Stimulated activated CD8-positive, alpha-beta memory T cell treated with anti-CD3 and anti-CD28 coated beads, Interleukin-12 subunit alpha, Interleukin-12 subunit beta, amount 100 ng/mL, for 1 hour (primary cell): ENCODE measurements at regions not wholly inside any gene's neighbourhood (a gene's known extent, or its start where the extent isn't known, plus 50 kb on each side); places are given as distances from the start of the nearest gene placed in this dataset.
"Not testable (repeated sequence)": the region's sequence is repeated elsewhere in the genome, so short reads cannot be mapped to it uniquely, and the experiment has no call there.

ENCODE experiments used
- DNase-seq: peaks from one replicate; pipeline ENCODE4 v3.0.0-alpha.2; 2020; ENCODE audit warnings: low read depth

GRCh38 chr5:57069115-57069835 is 104.6 kb upstream of the GPBP1 start:
- DNase-seq: no peak

DNA sequence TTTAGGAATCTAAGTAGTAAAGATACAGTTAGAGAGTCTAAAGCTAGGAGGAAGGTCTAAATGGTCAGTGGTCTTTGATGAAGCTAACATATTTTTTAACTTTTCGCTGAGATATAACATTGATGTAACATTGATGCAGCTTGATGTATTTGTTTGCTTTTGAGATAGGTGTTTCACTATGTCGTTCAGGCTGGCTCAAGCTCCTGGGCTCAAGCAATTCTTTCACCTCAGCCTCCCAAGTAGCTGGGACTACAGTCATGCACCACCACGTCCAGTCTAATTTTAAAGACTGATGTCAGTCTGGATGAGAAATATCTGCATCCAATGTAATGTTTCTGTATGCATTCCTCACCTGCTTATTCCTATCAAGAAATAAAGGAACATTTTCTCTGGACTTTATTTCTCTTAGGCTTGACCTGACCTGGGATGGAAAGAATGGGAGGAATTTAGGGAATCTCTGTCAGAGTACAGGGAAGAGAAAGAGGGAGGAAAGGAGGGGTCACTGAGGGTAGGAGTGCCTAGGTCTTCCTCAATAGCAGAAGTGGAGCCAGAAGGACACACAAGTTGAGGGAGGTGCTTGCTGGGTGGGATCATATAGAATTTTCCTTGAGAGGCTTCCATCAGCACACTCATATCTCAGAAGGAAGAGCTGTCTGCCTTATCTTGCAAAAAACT is 101.5 kb upstream of the GPBP1 start:
- no peak for DNase-seq

DNA sequence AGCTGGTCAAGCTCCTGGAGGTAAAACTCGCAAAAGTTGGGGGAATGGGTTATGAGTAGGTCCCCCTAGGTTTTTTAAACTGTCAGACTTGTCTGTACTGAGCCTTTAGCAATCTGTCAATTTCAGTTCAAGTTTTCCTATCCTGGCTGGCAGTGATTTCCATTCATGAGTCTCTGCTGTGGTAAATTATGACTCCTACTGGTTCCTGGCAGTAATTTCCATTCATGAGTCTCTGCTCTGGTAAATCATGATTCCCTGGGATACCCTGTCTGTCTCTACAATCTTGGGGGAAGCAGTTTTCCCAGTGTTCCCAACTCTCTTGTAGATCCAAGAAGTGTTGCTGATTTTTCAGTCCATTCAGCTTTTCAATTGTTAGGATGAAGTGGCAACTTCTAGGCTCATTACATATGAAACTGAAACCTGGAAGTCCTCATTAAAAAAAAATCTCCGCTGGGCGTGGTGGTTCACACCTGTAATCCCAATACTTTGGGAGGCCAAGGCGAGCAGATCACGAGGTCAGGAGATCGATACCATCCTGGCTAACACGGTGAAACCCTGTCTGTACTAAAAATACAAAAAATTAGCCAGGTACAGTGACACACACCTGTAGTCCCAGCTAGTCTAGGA is 91.3 kb upstream of the GPBP1 start:
- no peak for DNase-seq

DNA sequence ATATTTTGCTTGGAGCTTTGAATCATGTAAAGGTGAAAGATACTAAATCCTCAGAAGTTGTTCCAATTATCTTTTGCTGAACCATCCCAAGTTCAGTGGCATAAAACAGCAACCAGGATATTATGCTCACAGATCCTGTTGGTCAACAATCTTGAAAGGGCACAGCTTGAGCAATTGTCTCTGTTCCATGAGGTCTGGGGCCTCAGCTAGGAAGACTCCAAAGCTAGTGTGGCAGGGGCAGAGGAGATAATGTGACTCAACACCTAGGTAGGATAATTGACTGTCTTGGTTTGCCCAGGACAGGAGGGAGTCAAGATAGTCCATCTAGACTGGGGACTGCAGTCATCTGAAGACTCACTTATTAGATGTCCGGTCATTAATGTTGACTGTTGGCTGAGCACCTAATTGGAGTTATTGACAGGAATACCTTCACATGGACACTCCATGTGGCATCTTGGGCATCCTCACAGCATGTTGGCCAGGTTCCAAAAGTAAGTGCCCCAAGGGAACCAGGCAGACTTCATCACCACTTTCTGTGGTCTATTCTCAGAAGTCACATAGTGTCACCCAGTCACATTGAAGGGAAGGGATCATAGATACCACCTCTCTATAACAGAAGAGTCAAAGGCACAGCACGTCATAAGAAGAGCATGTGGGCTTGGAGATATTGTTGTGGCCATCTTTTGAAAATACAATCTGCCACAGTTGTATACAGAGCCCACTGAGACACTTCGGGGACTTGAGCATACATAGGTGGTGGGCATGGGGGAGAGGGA is 88.4 kb upstream of the GPBP1 start:
- no peak for DNase-seq

GRCh38 chr5:57087947-57088346 is 85.9 kb upstream of the GPBP1 start:
- not testable (repeated sequence) for DNase-seq

GRCh38 chr5:57094753-57095683 is 78.8 kb upstream of the GPBP1 start:
- DNase-seq: no peak

GRCh38 chr5:57097526-57097925 is 76.3 kb upstream of the GPBP1 start:
- no peak for DNase-seq

GRCh38 chr5:57102189-57102904 is 71.5 kb upstream of the GPBP1 start:
- DNase-seq: no peak

DNA sequence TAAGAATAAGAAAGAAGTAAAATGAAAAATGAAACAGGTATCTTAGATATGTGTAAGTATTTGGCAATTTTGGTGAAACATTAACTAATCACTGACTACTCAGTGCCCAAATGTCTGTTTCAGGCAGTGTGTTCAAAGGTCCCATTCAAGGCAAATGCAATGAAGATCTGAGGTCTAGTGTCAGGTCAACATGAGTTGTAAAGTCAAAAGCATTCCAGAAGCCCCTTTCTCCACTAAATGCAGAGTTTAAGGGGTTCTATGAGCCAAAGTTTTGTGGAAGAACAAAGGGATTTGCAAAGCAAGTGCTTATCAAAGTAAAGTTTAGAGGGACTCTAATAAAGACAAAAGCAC is 71.0 kb upstream of the GPBP1 start:
- DNase-seq: no peak

GRCh38 chr5:57103317-57103907 is 70.4 kb upstream of the GPBP1 start:
- DNase-seq: no peak

GRCh38 chr5:57106661-57107060 is 67.2 kb upstream of the GPBP1 start:
- no peak for DNase-seq

- DNase-seq: no peak
These were observed 61.9 kb upstream of the GPBP1 start for GRCh38 chr5:57111993-57112392.

GRCh38 chr5:57113481-57113880 is 60.4 kb upstream of the GPBP1 start:
- DNase-seq: no peak

- DNase-seq: peak; percentile 48
These were observed 56.3 kb upstream of the GPBP1 start for GRCh38 chr5:57117596-57117995.

- no peak for DNase-seq
These were observed 54.8 kb upstream of the GPBP1 start for GRCh38 chr5:57119031-57119430.

DNA sequence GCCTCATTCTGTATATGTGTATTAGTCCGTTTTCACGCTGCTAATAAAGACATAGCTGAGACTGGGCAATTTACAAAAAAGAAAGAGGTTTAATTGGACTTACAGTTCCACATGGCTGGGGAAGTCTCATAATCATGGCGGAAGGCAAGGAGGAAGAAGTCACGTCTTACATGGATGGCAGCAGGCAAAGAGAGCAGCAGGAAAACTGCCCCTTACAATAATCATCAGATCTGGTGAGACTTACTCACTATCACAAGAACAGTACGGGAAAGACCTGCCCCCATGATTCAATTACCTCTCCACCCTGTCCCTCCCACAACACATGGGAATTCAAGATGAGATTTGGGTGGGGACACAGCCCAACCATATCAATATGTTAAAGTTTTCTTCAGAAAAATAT is 49.8 kb upstream of the GPBP1 start:
- no peak for DNase-seq
